ENCODE measurements at regions not wholly inside any gene's neighbourhood (a gene's known extent, or its start where the extent isn't known, plus 50 kb on each side); places are given as distances from the start of the nearest gene placed in this dataset.

- TF ChIP-seq CTCF (IDR thresholded peaks at IDR 0.05 in 4 of 5, conservative IDR thresholded peaks at IDR 0.05 in 1 of 5), result no peak
- no peak for TF ChIP-seq POLR2A (IDR thresholded peaks at IDR 0.05)
These were observed 143.1 kb upstream of the L3MBTL4 start for GRCh38 chr18:6557770-6558248.

Data from gastrocnemius medialis (tissue), 4 donors.